PC-3 (cell line): ENCODE measurements at regions not wholly inside any gene's neighbourhood (a gene's known extent, or its start where the extent isn't known, plus 50 kb on each side); places are given as distances from the start of the nearest gene placed in this dataset.

Source experiments
- CTCF ChIP-seq: fragments of 300-600 bp; sonication (generic); conservative IDR thresholded peaks from 2 replicates; pipeline ENCODE4 v1.5.1; 2017; ENCODE audit warnings: antibody characterized with exemption, low read depth, mild to moderate bottlenecking, low read length
- EZH2 ChIP-seq: fragments of 300-600 bp; sonication (generic); IDR thresholded peaks from one replicate; pipeline ENCODE4 v1.6.1; 2017; ENCODE audit warnings: antibody characterized with exemption, mild to moderate bottlenecking, low read length; ENCODE audit not compliant: unreplicated experiment

GRCh38 chr6:168252267-168252666, 67.3 kb downstream of the DACT2 start:
- no peak for TF ChIP-seq EZH2
- no peak for TF ChIP-seq CTCF
